T-cell (primary cell): ENCODE measurements at regions not wholly inside any gene's neighbourhood (a gene's known extent, or its start where the extent isn't known, plus 50 kb on each side); places are given as distances from the start of the nearest gene placed in this dataset.

Experiments
- ATAC-seq, 4 experiments: fragments of 200-7000 bp in 3 of 4; fragments of 150-1000 bp in 1 of 4; cut with Tn5 transposase; replicated peaks in 1 of 4; 1 replicate in 3 of 4; 2 replicates in 1 of 4; pipeline ENCODE4 v1.10.0; 2021; ENCODE audit warnings: moderate library complexity in 3 of 4, mild to moderate bottlenecking in 2 of 4, moderate number of reproducible peaks in 1 of 4
- CTCF ChIA-PET, 2 donors: fragments of 300-600 bp; sonication (Branson Sonifier 250); formaldehyde crosslinking; loops; one replicate each; lab custom pipeline; 2022; ENCODE audit warnings: antibody characterized with exemption in 2 of 2; lab: Charles Lee
- POLR2A ChIA-PET, 2 donors: fragments of 300-600 bp; sonication (Branson Sonifier 250); formaldehyde crosslinking; loops; one replicate each; lab custom pipeline; 2022; ENCODE audit warnings: antibody characterized with exemption in 2 of 2; lab: Charles Lee
- DNase-seq, 35 experiments: peaks; one replicate each; pipeline versions ENCODE4 v3.0.0 to v3.0.0-alpha.2; 2013 to 2023
- H3K27ac ChIP-seq: one replicate; pipeline ENCODE4 v1.5.1; 2013; ENCODE audit warnings: low read length
- H3K27me3 ChIP-seq, 2 experiments: replicated peaks in 1 of 2; 1 replicate in 1 of 2; 2 replicates in 1 of 2; pipeline versions ENCODE4 v1.6.1 to v1.7.0; 2013; ENCODE audit warnings: low read length in 1 of 2, mixed read lengths in 1 of 2; ENCODE audit not compliant: control insufficient read depth in 2 of 2, insufficient read depth in 2 of 2; ENCODE audit errors: extremely low read depth in 1 of 2
- H3K36me3 ChIP-seq, 2 donors: 1 replicate in 1 of 2; 2 replicates in 1 of 2; pipeline versions ENCODE4 v1.6.1 to v1.7.0; 2013; ENCODE audit warnings: low read length in 1 of 2; ENCODE audit not compliant: control insufficient read depth in 2 of 2, insufficient read depth in 1 of 2; ENCODE audit errors: extremely low read depth in 1 of 2
- H3K4me1 ChIP-seq, 2 experiments: 1 replicate in 1 of 2; 2 replicates in 1 of 2; pipeline versions ENCODE4 v1.6.1 to v1.7.0; 2013; ENCODE audit warnings: low read length in 2 of 2, mixed read lengths in 1 of 2; ENCODE audit not compliant: insufficient read depth in 2 of 2, control insufficient read depth in 1 of 2; ENCODE audit errors: extremely low read depth in 1 of 2
- H3K4me3 ChIP-seq, 2 donors: 1 replicate in 1 of 2; 2 replicates in 1 of 2; pipeline versions ENCODE4 v1.5.1 to v1.7.0; 2013; ENCODE audit warnings: mild to moderate bottlenecking in 2 of 2, low read length in 1 of 2, moderate library complexity in 1 of 2; ENCODE audit not compliant: control insufficient read depth in 1 of 2; ENCODE audit errors: extremely low read depth in 1 of 2
- H3K9me3 ChIP-seq: 2 replicates; pipeline ENCODE4 v1.7.0; 2013
- H3K27ac Mint-ChIP-seq, 2 donors: one replicate each; pipeline ENCODE4 v1.8.0; 2020 to 2021; ENCODE audit warnings: mild to moderate bottlenecking in 2 of 2, mixed read lengths in 2 of 2
- H3K27me3 Mint-ChIP-seq, 2 donors: one replicate each; pipeline ENCODE4 v1.8.0; 2021 to 2022; ENCODE audit warnings: mixed read lengths in 2 of 2
- H3K36me3 Mint-ChIP-seq: one replicate; pipeline ENCODE4 v1.8.0; 2021; ENCODE audit warnings: mixed read lengths
- H3K4me1 Mint-ChIP-seq, 3 donors: one replicate each; pipeline ENCODE4 v1.8.0; 2020 to 2022; ENCODE audit warnings: mixed read lengths in 3 of 3, mild to moderate bottlenecking in 1 of 3
- H3K4me3 Mint-ChIP-seq, 3 donors: one replicate each; pipeline ENCODE4 v1.8.0; 2020 to 2022; ENCODE audit warnings: mild to moderate bottlenecking in 3 of 3, mixed read lengths in 3 of 3, moderate library complexity in 3 of 3
- H3K9me3 Mint-ChIP-seq, 3 donors: one replicate each; pipeline ENCODE4 v1.8.0; 2020 to 2022; ENCODE audit warnings: mixed read lengths in 3 of 3
- WGBS: methylation state at CpG from one replicate; pipeline ENCODE4 v1.1.5; 2013; ENCODE audit warnings: missing lambda C conversion rate; ENCODE audit not compliant: insufficient coverage; 5-methylcytosine and 5-hydroxymethylcytosine counted together

GRCh38 chr10:2475711-2476217 lies 591.6 kb upstream of the PFKP start:
- ChIA-PET POLR2A (no interaction called here), CTCF (interaction anchor here in 1 of 2 donors (0.6 kb wide), 1 partner anchor 18 kb away, joined by 5 read pairs; no protein-coding TSS in a partner anchor)
- Mint-ChIP-seq H3K4me1 (no peaks in the 10 kb centered on the region), H3K9me3 (peaks cover 3 to 12% (median 4%) of the 10 kb centered on the region in 3 donors), H3K27me3 (peaks cover 0 to 8% of the 10 kb centered on the region in 2 donors), H3K36me3 (no peaks in the 10 kb centered on the region), H3K27ac (no peak overlapping the region), H3K4me3 (no peak overlapping the region)
- no peaks in the 10 kb centered on the region for H3K9me3 ChIP-seq
- no peak overlapping the region for H3K27ac ChIP-seq
- ATAC-seq: no peak
- no peaks in the 10 kb centered on the region for H3K36me3 ChIP-seq
- no peaks in the 10 kb centered on the region for H3K27me3 ChIP-seq
- DNase-seq: no peak
- no peak overlapping the region for H3K4me3 ChIP-seq
- H3K4me1 ChIP-seq: no peaks in the 10 kb centered on the region
- 56% methylated on average over 3 of the region's 6 CpGs for WGBS

GRCh38 chr10:2471811-2472210 lies 595.5 kb upstream of the PFKP start:
- WGBS: no CpG with 5 or more reads among the region's 1 CpG

GRCh38 chr10:2469802-2470201 lies 597.5 kb upstream of the PFKP start:
- Mint-ChIP-seq H3K27ac (no peak overlapping the region), H3K36me3 (no peaks in the 10 kb centered on the region), H3K27me3 (peaks cover 0 to 20% of the 10 kb centered on the region in 2 donors), H3K4me3 (no peak overlapping the region), H3K9me3 (peaks cover 7 to 28% (median 10%) of the 10 kb centered on the region in 3 donors), H3K4me1 (no peaks in the 10 kb centered on the region)
- no peaks in the 10 kb centered on the region for H3K36me3 ChIP-seq
- POLR2A ChIA-PET: no interaction called here
- H3K4me3 ChIP-seq: no peak overlapping the region
- WGBS: no CpG with 5 or more reads among the region's 2 CpGs
- H3K27me3 ChIP-seq: no peaks in the 10 kb centered on the region
- no peak overlapping the region for H3K27ac ChIP-seq
- CTCF ChIA-PET: no interaction called here
- H3K4me1 ChIP-seq: no peaks in the 10 kb centered on the region
- H3K9me3 ChIP-seq: no peaks in the 10 kb centered on the region
- ATAC-seq (no peak), DNase-seq (no peak)

More at GRCh38 chr10:2471811-2472210, 595.5 kb upstream of the PFKP start:
- Mint-ChIP-seq H3K27ac (no peak overlapping the region), H3K4me1 (no peaks in the 10 kb centered on the region), H3K27me3 (peaks cover 0 to 17% of the 10 kb centered on the region in 2 donors), H3K4me3 (no peak overlapping the region), H3K9me3 (peaks cover 2 to 15% (median 3%) of the 10 kb centered on the region in 3 donors), H3K36me3 (no peaks in the 10 kb centered on the region)
- POLR2A ChIA-PET: no interaction called here
- Histone ChIP-seq H3K4me3 (no peak overlapping the region), H3K36me3 (no peaks in the 10 kb centered on the region), H3K9me3 (no peaks in the 10 kb centered on the region), H3K27me3 (no peaks in the 10 kb centered on the region), H3K27ac (no peak overlapping the region), H3K4me1 (no peaks in the 10 kb centered on the region)
- ATAC-seq (no peak), DNase-seq (no peak)
- CTCF ChIA-PET: no interaction called here

- Histone ChIP-seq H3K4me1 (no peaks in the 10 kb centered on the region), H3K9me3 (peaks cover 4% of the 10 kb centered on the region), H3K36me3 (no peaks in the 10 kb centered on the region), H3K4me3 (no peak overlapping the region), H3K27me3 (no peaks in the 10 kb centered on the region), H3K27ac (no peak overlapping the region)
- POLR2A ChIA-PET: no interaction called here
- Mint-ChIP-seq H3K9me3 (peaks cover 7 to 25% (median 13%) of the 10 kb centered on the region in 3 donors), H3K36me3 (peaks cover 5% of the 10 kb centered on the region), H3K4me1 (no peaks in the 10 kb centered on the region), H3K27me3 (peaks cover 0 to 12% of the 10 kb centered on the region in 2 donors), H3K4me3 (no peak overlapping the region), H3K27ac (no peak overlapping the region)
- CTCF ChIA-PET: no interaction called here
- DNase-seq: no peak
- no peak for ATAC-seq
Observed at GRCh38 chr10:2464483-2464882, 602.9 kb upstream of the PFKP start.

- no CpG with 5 or more reads among the region's 1 CpG for WGBS
- Histone ChIP-seq H3K27me3 (no peaks in the 10 kb centered on the region), H3K9me3 (peaks cover 4% of the 10 kb centered on the region), H3K4me3 (no peak overlapping the region), H3K36me3 (no peaks in the 10 kb centered on the region), H3K4me1 (no peaks in the 10 kb centered on the region), H3K27ac (no peak overlapping the region)
- H3K27ac Mint-ChIP-seq: no peak overlapping the region
- peaks cover 0 to 9% of the 10 kb centered on the region in 2 donors for H3K27me3 Mint-ChIP-seq
- peaks cover 7 to 25% (median 13%) of the 10 kb centered on the region in 3 donors for H3K9me3 Mint-ChIP-seq
- no peak overlapping the region for H3K4me3 Mint-ChIP-seq
- CTCF ChIA-PET: no interaction called here
- DNase-seq (no peak), ATAC-seq (no peak)
- H3K4me1 Mint-ChIP-seq: no peaks in the 10 kb centered on the region
- peaks cover 5% of the 10 kb centered on the region for H3K36me3 Mint-ChIP-seq
- POLR2A ChIA-PET: no interaction called here
Observed at GRCh38 chr10:2463316-2463715, 604.0 kb upstream of the PFKP start.

- Histone ChIP-seq H3K36me3 (no peaks in the 10 kb centered on the region), H3K4me1 (no peaks in the 10 kb centered on the region), H3K9me3 (peaks cover 4% of the 10 kb centered on the region), H3K27me3 (no peaks in the 10 kb centered on the region), H3K27ac (no peak overlapping the region), H3K4me3 (no peak overlapping the region)
- Mint-ChIP-seq H3K36me3 (peaks cover 5% of the 10 kb centered on the region), H3K4me1 (no peaks in the 10 kb centered on the region), H3K4me3 (no peak overlapping the region), H3K27me3 (peaks cover 0 to 6% of the 10 kb centered on the region in 2 donors), H3K9me3 (peaks cover 7 to 22% (median 13%) of the 10 kb centered on the region in 3 donors), H3K27ac (no peak overlapping the region)
- ATAC-seq (no peak), DNase-seq (no peak)
- WGBS: 100% methylated on average over 1 of the region's 1 CpG
- ChIA-PET CTCF (no interaction called here), POLR2A (no interaction called here)
Observed at GRCh38 chr10:2462581-2462980, 604.8 kb upstream of the PFKP start.

- H3K27ac Mint-ChIP-seq: no peak overlapping the region
- no peak overlapping the region for H3K4me3 Mint-ChIP-seq
- H3K9me3 Mint-ChIP-seq: peaks cover 6 to 15% (median 13%) of the 10 kb centered on the region in 3 donors
- DNase-seq (no peak), ATAC-seq (no peak)
- H3K27ac ChIP-seq: no peak overlapping the region
- H3K27me3 ChIP-seq: no peaks in the 10 kb centered on the region
- POLR2A ChIA-PET: no interaction called here
- H3K4me1 Mint-ChIP-seq: no peaks in the 10 kb centered on the region
- CTCF ChIA-PET: no interaction called here
- H3K9me3 ChIP-seq: peaks cover 4% of the 10 kb centered on the region
- no peaks in the 10 kb centered on the region for H3K4me1 ChIP-seq
- no CpG with 5 or more reads among the region's 1 CpG for WGBS
- peaks cover 5% of the 10 kb centered on the region for H3K36me3 Mint-ChIP-seq
- no peak overlapping the region for H3K4me3 ChIP-seq
- no peaks in the 10 kb centered on the region for H3K36me3 ChIP-seq
- H3K27me3 Mint-ChIP-seq: peaks cover 0 to 2% of the 10 kb centered on the region in 2 donors
Observed at GRCh38 chr10:2460812-2461211, 606.5 kb upstream of the PFKP start.
